NCI-H2227 (cell line): ENCODE measurements at regions not wholly inside any gene's neighbourhood (a gene's known extent, or its start where the extent isn't known, plus 50 kb on each side); places are given as distances from the start of the nearest gene placed in this dataset.

Experiments used
- DNase-seq: peaks from one replicate; lab custom pipeline; 2025; ENCODE audit not compliant: unreplicated experiment; lab: John Stamatoyannopoulos, UW

DNA sequence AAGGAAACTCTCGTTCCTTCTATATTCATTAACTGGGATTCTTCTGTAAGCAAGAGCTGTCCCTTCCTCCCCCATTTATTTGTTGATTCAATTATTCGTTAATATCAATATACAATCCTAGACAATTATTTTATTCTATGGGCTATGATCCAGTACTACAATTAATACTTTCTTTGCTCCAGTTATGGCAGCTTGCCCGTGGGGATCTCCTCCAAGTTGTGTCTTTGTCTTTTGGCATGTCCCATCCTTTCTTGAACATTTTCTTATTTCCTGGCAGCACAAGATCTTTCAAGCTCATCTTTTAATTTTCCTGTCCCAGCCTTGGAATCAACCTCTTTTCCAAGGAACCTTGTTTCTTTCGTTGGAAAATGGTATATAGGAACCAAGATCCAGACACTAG, 249.3 kb downstream of the GAS1 start:
- DNase-seq, result no peak

DNA sequence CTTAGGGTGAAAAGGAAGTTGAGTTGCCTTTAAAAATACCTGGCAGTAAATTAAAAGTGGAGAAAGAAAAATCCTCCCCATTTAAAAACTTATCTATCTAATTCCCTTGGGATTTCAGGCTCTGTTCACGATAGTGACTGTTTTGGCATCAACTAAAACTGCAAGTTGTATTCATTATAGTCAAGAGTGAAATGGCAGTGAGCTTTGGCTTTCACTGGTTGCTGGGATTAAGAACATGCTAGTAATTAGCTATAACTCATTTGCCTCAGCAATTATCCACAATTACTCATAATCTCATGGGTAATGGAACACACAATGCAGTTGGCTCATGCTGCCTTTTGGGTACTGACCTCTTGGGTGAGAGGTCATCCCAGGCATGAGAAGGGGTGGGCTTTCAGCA, 250.1 kb downstream of the GAS1 start:
- DNase-seq, result no peak

DNA sequence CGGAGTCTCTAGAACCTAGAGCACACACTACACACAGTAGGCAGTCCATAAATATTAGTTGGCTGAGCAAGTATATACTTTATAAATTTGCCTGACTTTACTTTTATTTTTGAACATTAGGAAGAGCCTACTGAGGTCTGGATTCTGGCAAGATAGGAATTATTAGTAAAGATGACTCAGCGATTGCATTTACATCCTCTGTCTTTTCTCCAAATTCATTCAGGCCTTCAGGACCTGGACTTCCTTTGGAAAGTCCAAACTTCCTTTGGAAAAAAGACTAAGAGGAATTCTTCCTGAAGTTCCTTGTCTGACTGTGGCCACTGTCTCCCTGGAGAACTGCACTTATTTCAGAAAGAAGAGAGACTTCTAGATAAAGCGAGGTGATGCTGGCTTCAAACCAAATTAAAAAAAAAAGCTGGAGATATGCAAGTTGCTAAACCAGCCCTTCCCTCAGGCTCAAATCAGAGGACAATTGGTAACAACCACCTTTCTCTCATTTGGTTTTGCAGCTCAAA, 251.3 kb downstream of the GAS1 start:
- DNase-seq, result no peak

DNA sequence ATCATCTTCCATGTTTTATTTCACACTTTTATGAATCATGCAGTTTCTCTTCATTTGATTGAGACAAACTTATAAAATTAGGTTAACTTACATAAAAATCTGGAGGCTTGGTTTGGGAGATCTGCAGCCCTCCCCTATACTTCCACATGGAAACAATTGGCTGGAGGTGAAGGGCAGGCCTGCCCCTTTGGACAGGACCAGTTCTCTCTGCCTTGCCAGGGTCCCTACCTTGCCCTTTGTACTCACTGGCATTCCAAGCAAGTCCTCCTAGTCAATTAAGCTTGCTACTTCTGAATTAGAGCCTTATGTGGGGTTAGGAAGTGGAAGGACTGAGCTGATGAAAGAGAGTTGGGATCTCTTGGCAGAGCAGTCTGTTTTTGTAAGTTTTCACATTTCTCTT, 257.3 kb downstream of the GAS1 start:
- DNase-seq, result no peak

DNA sequence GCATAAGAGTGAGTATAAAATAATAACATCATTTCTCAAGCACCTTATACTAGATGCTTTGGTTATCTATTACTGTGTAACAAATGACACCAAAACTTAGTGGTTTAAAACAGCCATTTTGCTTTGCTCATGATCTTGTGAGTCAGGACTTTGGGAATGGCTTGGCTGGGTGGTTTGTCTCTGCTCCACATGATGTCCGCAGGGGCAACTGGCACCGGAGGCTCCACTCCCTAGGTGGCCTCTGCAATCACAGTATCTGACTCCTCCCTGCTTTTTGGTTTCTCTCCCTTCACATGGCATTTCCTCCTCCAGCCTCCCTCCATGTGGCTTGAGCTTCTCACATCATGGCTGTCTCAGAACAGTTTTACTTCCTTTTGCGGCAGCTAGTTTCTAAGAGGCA, 259.5 kb downstream of the GAS1 start:
- no peak for DNase-seq

DNA sequence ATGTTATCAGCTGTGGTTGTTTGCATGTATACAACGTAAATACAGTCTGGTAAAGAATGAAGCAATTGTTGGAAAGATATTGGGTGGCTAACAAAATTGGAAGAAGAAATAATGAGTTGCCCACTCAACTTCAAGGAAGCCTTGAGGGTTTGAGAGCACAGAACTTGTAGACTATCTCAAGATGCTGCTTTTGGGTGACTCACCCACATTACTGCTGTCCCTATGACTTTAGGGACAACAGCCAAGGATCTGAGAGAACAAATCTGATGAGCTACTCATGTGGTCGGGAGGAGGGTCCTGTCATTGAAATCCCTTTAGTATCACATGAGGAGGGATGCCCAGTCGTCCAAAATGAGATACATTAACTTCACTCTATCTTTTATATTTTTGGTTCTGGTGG, 261.8 kb downstream of the GAS1 start:
- DNase-seq, result no peak

DNA sequence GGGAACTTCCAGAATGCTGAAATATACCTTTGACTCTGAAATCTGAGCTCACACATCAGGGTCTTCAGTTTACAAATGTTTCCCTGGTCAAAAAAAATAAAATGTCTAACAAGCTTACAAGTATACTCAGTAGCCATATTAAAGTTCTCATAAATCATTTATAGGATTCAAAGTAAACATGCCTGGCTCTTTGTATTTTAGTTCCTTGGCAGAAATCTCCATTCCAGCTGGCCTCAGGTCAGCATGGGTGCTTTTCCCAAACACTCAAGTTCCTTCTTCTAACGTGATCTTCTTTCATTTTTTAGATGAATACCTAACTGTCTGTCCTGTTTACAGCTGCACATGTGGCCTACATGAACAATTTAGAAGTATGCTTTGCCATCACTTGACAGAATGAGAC, 263.2 kb downstream of the GAS1 start:
- DNase-seq, result no peak

DNA sequence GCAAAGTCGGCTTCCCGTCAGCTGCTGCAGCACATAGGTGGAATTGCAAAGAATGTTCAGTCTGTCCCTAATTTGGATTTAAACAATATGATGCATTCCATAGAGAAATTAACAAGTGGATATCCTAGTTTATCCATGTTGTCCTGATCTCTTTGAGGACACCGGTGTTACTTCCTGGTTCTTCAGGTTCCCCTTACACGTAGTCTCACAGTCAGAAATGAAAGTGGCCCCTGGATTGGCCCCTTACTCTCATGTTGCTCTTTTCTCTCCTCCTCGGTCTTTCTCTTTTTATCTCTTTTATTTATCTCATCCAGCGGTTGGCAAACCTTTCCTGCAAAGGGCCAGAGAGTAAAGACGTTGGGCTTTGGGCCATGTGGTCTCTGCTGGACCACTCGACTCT, 265.1 kb downstream of the GAS1 start:
- DNase-seq, result no peak

DNA sequence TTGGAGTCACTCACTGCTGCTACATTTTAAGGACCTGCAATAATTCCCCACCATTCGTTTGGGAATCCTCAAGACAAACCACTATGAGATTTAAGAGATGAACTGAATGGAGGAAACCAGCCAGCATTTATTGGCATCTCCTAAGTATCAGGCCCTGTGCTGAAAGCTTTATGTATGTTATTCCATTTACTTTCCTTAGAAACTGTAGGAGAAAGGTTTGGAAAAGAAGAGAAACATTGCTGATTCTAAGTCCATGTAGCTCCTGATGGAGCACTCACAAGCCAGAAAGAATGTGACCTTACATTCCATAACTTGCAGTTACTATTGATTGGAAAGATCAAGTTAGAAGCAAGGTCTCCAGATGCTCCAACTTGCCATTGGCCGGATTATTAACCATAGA, 267.4 kb downstream of the GAS1 start:
- DNase-seq, result no peak

DNA sequence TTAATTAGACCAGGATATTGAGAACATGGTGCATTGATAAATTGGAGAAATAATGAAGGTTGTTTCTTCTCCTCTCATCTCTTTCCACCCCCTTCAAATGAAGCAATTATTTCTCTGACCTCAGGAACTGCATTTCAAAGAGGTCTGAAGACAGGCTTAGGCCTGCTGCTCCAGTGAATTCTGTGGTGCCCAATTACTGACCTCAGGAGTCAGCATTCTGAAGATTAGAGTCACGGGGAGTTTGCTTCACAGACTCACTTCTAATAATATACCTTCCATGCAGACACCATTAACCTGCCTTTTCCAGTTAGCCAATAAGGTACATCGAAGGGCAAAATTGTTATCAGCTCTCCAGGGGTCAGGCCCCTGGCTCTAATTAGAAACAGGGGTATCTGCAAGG, 270.9 kb downstream of the GAS1 start:
- no peak for DNase-seq

DNA sequence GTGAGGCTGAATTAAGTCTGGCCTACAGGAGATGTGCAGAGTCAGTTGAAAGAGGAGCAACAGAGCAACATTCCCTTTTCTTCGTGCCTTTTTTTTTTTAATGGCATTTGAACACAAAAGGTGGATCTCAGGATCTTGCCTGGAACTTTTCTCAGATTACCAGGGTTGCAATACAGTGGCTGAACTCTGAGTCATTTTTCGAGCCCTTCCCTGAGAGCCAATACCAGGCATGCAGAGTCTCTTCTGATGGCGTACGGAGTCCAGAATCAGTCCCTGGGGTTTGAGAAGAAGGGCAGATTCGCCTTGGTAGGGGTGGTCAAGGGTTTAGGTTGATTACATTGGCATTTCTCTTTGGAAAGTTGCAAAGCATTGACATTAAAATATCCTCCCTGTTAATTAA, 271.5 kb downstream of the GAS1 start:
- DNase-seq, result no peak

DNA sequence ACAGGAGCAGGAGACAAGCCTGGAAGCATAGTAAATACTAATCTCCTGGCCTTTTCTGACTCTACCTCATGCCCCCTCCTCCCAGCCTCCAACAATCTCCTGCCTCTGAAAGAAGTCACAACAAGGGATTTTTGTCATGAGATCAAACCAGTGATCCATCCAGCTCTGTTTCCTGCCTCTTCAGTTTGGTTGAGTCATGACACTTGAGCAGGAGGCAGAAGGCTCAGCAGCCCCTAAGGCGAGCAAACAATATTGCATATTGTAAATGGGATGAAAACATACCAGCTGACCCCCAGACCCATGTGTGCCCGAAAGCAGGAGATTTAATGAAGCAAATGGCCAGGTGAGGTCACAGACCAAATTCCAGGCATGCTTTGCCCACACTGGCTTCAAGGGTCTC, 272.8 kb downstream of the GAS1 start:
- no peak for DNase-seq

DNA sequence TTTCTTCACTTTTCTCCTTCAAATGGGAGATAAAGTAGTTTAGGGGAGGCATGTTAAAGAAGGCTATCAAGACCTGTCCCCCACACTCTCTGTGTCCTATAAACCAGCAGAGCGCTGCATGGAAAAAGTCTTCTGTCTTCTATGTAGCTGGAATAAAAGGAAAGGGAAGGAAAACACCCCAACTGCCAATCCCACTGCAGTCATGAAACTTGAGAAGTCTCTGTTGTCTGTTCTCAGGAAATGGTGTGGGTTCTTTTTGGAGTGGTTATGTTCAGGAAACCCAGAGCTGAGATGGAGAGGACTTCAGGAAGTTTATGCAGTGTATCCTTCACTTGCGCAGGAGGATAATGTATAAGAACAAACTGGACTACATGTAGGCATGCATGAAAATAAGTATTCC, 274.3 kb downstream of the GAS1 start:
- no peak for DNase-seq

DNA sequence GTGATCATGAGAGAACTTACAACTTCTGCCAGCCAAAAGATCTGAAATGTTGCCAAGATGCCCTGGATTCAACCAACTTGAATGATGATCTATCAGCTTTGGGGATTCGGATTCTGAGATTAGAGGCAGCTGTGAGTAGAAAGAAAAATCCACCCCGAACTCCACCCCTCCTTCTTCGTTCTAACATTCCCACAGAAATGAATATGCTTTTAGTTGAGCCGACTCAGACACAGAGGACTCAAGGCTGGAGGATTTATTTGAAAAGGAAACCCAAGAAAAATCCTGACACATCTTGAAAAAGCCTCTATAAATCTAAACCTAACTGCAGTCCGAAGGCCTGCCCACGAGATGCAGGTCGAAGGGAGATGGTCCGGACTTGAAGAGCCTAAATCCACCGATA, 275.0 kb downstream of the GAS1 start:
- DNase-seq, result no peak

DNA sequence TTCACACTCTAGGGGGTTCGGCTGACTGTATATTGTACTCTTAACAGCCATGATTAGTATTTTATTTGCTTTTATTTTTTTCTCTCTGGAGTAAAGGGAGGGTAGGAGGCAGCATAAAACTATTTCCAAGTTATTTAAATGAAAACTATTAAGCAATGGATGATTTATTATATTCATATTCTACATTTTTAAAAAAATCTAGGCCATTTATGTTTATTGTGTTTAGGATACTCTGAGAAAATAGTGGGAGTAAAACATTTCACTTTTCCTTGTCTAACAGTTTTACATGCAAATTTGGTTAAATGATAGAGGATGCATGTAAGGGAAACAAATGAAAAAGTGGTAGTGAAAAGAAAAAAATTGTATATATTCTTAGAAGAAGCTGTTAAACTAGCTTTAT, 276.3 kb downstream of the GAS1 start:
- DNase-seq, result no peak

DNA sequence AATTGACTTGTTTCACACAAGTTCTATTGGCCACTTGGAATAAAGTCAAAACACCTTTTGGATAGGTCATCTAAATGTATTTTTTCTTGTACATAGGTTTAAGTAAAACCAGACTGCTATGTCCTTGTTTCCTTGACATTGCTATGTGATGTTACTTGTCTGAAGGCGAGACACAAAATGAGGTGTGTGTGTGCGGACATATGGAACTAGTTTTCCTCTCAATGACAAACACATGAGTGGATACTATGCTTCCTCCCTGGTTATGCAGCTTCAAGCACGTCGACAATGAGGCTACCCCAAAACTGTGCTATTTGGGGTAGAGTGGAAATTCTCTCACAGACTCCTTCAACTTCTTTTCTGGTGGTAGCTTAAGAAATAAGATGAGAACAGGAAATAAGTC, 276.8 kb downstream of the GAS1 start:
- DNase-seq, result no peak

DNA sequence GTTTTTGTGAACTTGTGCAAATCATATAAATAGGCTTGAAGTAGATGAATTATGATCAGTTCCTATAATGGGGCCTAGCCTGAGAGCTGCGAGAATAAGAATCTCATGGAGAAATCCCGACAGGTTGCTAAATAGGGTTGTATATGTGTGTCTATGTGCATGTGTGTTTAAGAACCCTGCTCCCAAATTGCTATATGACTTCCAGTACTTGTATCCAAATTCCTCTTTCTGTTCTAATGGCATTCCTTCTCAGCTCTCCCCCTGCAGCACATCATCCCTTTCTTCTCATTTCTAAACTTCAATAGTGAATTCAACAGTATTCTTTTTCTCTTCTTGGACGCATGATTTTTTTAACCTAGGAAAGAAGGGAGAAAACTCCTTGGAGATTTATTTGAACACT, 277.2 kb downstream of the GAS1 start:
- DNase-seq, result no peak

DNA sequence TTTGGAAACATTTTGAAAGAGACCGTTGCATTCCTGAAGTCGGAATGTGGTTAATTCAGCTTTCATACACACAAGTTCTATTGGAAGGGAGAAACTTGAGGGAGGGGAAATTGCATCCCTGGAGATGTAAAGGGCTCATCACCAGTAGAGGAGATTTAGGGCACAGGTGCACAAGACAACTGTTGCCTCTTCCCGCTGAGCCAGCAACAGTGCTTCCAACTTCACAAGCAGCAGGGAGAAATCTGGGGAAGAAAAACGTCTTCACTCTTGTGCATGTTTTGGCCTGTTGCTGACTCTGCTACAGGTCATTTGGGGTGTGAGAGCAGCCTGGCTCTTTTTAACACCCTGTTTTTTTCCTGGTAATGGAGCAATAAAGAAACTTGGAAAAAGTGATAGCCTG, 277.9 kb downstream of the GAS1 start:
- DNase-seq, result no peak

DNA sequence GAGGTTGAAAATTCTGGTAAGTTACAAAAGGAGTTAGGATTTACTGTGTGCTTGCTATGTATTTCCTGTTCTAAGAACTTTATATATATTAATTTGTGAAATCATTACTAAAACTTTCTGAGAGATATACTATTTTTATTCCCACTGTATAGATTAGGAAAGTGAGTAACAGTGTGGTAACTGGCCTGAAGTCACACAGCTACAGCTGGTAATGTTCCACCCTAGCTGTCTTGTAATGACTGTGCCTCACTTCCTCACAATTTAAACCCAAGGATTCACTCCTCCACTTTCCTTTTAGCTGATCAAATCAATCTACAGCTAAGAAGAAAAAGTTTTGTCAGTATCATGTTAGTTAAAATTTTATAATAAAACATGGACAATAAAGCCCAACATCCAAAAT, 278.8 kb downstream of the GAS1 start:
- DNase-seq, result no peak

DNA sequence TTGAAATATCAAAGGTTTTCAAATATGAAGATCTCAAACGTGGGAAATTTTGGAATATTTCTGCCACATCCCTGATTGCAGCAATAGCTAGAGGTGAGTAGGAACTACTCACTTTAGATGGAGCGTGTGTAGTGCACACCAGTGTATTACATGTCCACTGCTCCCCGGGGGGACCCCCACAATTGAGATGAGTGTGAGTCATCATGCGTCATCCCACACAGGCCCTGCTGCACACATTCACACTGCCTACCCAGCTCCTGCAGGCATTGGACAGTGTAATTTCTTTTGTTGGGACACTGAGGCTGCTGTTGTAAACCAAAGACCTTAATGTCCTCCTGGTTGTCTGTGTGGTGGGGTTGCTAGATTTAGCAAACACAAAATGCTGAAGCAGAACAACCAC, 280.0 kb downstream of the GAS1 start:
- DNase-seq, result no peak

DNA sequence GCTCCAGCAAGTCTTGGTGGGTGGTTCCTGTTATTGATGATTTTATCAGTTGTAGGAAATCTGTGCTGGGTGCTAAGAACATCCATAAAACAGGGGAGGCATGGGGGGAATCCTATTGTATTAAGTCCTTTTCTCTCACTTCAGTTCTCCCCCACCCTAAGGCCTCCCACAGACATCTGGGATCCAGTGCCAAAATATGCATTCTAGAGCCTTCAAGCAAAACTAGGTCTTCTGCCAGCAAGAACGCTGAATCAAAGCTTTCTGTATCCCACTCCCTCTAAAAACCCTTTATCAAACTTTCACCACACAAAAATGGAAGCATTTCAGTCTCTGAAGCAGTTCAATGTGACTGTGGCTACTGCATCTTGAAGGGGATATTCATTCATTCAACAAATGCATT, 281.9 kb downstream of the GAS1 start:
- no peak for DNase-seq

DNA sequence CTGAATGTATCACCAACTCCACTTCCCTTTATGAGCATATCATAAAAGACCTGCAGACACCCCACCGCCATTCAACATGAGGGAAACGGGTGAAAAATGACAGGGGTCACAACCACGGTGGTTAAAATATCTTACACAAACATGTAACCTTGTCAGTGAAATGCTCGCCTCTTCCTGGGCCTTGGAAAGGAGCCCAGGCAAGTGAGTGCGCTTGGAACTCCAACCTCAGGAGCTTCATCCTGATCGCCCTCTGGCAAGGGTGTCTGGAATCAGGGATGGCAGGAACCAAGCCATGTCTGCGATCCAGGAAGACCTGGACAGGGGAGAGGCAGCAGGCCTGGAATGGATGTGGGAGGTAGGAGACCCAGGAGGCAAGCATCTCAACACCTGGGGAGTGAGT, 282.7 kb downstream of the GAS1 start:
- DNase-seq, result no peak

DNA sequence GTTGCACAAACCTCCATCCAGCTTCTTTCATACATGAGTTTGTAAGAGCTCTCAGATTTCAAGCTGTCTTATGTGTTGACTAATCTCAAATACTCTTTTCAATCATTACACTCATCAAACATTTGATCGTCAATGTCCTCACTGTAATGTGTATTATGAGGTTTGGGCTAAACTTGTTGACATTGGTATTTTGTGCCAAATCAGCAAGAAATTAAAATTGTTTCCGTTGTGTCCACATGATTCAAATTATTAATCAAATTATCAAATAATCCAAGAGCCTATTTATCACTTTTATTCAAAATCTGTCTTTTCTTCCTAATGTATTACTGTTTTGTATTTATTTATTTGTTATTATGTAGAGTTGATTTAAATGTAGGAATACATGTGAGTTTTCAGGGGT, 283.4 kb downstream of the GAS1 start:
- DNase-seq, result no peak

DNA sequence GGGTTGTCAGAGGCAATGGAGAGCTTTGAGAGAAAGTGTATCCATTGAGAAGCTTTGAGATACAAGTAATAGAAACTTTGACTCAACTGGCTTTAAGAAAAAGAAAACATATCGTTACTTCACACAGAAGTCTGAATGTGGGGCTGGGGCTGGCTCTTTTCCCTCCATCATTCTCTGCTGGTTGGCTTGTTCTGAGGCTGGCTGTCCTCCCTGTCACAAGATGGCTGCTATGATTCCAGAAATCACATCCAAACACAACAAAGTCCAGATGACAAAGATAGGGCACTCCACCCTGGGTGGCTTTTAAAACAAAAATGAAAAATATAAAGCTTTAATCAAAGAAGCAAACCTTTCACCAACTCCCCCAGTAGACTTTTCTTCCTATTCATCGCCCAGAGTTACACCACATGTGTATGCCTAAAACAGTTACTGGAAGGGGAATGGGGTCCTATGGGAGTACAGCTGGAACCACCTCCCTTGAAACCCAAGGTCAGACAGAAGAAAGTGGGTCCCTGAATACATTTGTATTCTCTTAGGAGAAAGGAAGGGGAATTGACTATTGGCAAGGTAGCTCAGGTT, 284.3 kb downstream of the GAS1 start:
- no peak for DNase-seq
